KMS-11 (cell line): ENCODE measurements at regions not wholly inside any gene's neighbourhood (a gene's known extent, or its start where the extent isn't known, plus 50 kb on each side); places are given as distances from the start of the nearest gene placed in this dataset.

Experiments used
- H2AFZ ChIP-seq: fragments of 200-600 bp; sonication (generic); 2 replicates; pipeline ENCODE4 v1.6.1; 2016; ENCODE audit warnings: antibody characterized with exemption, mixed run types, low read depth
- H3K27ac ChIP-seq: fragments of 200-600 bp; sonication (generic); 2 replicates; pipeline ENCODE4 v1.6.1; 2016; ENCODE audit warnings: mild to moderate bottlenecking, mixed run types
- H3K27me3 ChIP-seq: fragments of 200-600 bp; sonication (generic); 2 replicates; pipeline ENCODE4 v1.6.1; 2017; ENCODE audit warnings: mild to moderate bottlenecking, low read depth, mixed run types, moderate library complexity; ENCODE audit not compliant: insufficient read depth
- H3K36me3 ChIP-seq: fragments of 200-600 bp; sonication (generic); 2 replicates; pipeline ENCODE4 v1.6.1; 2017; ENCODE audit warnings: mild to moderate bottlenecking, mixed run types; ENCODE audit not compliant: insufficient read depth
- H3K4me1 ChIP-seq: fragments of 200-600 bp; sonication (generic); 2 replicates; pipeline ENCODE4 v1.6.1; 2016; ENCODE audit warnings: mild to moderate bottlenecking, low read depth, mixed run types; ENCODE audit not compliant: poor library complexity, severe bottlenecking
- H3K4me2 ChIP-seq: fragments of 200-600 bp; sonication (generic); 2 replicates; pipeline ENCODE4 v1.7.0; 2016; ENCODE audit warnings: mild to moderate bottlenecking, mixed run types
- H3K4me3 ChIP-seq: fragments of 200-600 bp; sonication (generic); IDR thresholded peaks from 2 replicates; pipeline ENCODE4 v1.6.1; 2017; ENCODE audit warnings: low read depth, low read length, mixed read lengths; ENCODE audit not compliant: insufficient read depth
- H3K79me2 ChIP-seq: fragments of 200-600 bp; sonication (generic); 2 replicates; pipeline ENCODE4 v1.6.1; 2016; ENCODE audit warnings: low read depth, mixed run types; ENCODE audit not compliant: insufficient read depth
- H3K9ac ChIP-seq: fragments of 200-600 bp; sonication (generic); 2 replicates; pipeline ENCODE4 v1.6.1; 2016; ENCODE audit warnings: mild to moderate bottlenecking, mixed run types
- H4K20me1 ChIP-seq: fragments of 200-600 bp; sonication (generic); 2 replicates; pipeline ENCODE4 v1.6.1; 2016; ENCODE audit warnings: mild to moderate bottlenecking, mixed run types; ENCODE audit not compliant: insufficient read depth
- CTCF ChIP-seq: fragments of 200-600 bp; sonication (generic); conservative IDR thresholded peaks from 2 replicates; pipeline ENCODE4 v1.6.1; 2017; ENCODE audit warnings: low read depth, mild to moderate bottlenecking, antibody characterized with exemption, low read length, moderate library complexity, mixed read lengths

- Histone ChIP-seq H3K27me3 (no peaks in the 10 kb centered on the region), H3K4me3 (no peak overlapping the region), H3K4me1 (no peaks in the 10 kb centered on the region), H4K20me1 (no peaks in the 10 kb centered on the region), H3K27ac (no peak overlapping the region), H3K79me2 (no peaks in the 10 kb centered on the region), H2AFZ (no peak overlapping the region), H3K9ac (no peak overlapping the region), H3K4me2 (no peak overlapping the region), H3K36me3 (no peaks in the 10 kb centered on the region)
- no peak for TF ChIP-seq CTCF
Measured at GRCh38 chr13:99665711-99666110, 164.4 kb downstream of the TM9SF2 start.

- Histone ChIP-seq H3K79me2 (no peaks in the 10 kb centered on the region), H3K4me1 (no peaks in the 10 kb centered on the region), H3K4me2 (no peak overlapping the region), H3K9ac (no peak overlapping the region), H2AFZ (no peak overlapping the region), H3K4me3 (no peak overlapping the region), H4K20me1 (no peaks in the 10 kb centered on the region), H3K36me3 (no peaks in the 10 kb centered on the region), H3K27me3 (no peaks in the 10 kb centered on the region), H3K27ac (no peak overlapping the region)
- TF ChIP-seq CTCF = no peak
Measured at GRCh38 chr13:99663908-99664307, 162.6 kb downstream of the TM9SF2 start.

GRCh38 chr13:99663185-99663825, 162.0 kb downstream of the TM9SF2 start:
- Histone ChIP-seq H3K4me3 (no peak overlapping the region), H3K36me3 (no peaks in the 10 kb centered on the region), H3K4me2 (no peak overlapping the region), H3K79me2 (no peaks in the 10 kb centered on the region), H2AFZ (no peak overlapping the region), H3K27ac (no peak overlapping the region), H4K20me1 (no peaks in the 10 kb centered on the region), H3K9ac (no peak overlapping the region), H3K4me1 (no peaks in the 10 kb centered on the region), H3K27me3 (no peaks in the 10 kb centered on the region)
- no peak for TF ChIP-seq CTCF

- TF ChIP-seq CTCF = no peak
- H3K79me2 ChIP-seq = no peaks in the 10 kb centered on the region
- H3K27me3 ChIP-seq = no peaks in the 10 kb centered on the region
- no peaks in the 10 kb centered on the region for H3K36me3 ChIP-seq
- H2AFZ ChIP-seq = no peak overlapping the region
- H3K4me2 ChIP-seq = no peak overlapping the region
- no peak overlapping the region for H3K9ac ChIP-seq
- H3K27ac ChIP-seq = no peak overlapping the region
- no peaks in the 10 kb centered on the region for H4K20me1 ChIP-seq
- no peak overlapping the region for H3K4me3 ChIP-seq
- no peaks in the 10 kb centered on the region for H3K4me1 ChIP-seq
Measured at GRCh38 chr13:99662678-99663077, 161.4 kb downstream of the TM9SF2 start.
